NCI-H2029 (cell line): ENCODE measurements at regions not wholly inside any gene's neighbourhood (a gene's known extent, or its start where the extent isn't known, plus 50 kb on each side); places are given as distances from the start of the nearest gene placed in this dataset.
"Not testable (repeated sequence)": the region's sequence is repeated elsewhere in the genome, so short reads cannot be mapped to it uniquely, and the experiment has no call there.

ENCODE experiments used
- DNase-seq: peaks from one replicate; lab custom pipeline; 2025; lab: John Stamatoyannopoulos, UW

DNA sequence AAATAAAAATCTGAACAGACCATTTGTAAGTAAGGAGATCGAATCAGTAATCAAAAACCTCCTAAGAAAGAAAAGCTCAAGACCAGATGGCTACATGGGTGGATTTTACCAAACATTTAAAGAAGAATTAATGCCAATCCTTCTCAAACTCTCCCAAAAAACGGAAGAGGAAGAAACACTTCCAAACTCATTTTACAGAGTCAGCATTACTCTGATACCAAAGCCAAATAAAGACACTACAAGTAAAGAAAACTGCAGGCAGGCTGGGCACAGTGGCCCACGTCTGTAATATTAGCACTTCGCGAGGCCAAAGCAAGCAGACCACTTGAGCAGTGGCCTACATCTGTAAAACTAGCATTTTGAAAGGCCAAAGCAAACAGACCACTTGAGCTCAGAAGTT is 159.8 kb downstream of the DPY19L2 start:
- no peak for DNase-seq

DNA sequence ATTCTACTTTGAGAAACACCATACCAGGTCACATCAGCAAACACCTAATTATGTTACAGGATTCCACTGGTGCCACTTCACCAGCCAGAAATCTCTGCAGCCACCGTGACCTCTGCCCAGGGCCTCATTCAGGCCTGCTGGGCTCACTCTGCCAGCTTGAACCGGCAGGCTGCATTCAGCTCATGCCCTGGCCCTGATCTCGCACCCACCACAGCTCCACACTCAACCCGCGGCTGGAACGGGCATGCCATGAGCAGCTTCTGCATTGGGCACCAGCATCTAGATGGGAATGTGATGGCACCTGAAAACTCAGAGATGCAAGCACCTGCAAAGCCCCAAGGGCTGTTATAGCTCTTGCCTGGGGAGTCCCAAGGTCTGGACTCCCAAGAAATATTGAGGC is 168.7 kb downstream of the DPY19L2 start:
- no peak for DNase-seq

DNA sequence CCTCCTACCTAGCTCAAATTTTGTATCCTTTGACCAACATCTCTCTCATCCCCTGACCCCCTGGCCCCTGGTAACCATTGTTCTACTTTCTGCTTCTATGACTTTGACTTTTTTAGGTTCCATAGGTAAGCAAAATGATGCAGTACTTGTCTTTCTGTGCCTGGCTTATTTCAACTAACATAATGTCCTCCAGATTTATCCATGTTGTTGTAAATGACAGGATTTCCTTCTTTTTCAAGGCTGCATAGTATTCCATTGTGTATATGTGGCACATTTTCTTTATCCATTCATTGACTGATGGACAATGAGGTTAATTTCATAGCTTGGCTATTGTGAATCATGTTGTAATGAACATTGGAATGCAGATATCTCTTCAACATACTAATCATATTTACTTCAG is 170.1 kb downstream of the DPY19L2 start:
- DNase-seq: no peak

- no peak for DNase-seq
Observed at GRCh38 chr12:63496654-63497053, 171.6 kb downstream of the DPY19L2 start.

- no peak for DNase-seq
Observed at GRCh38 chr12:63495974-63496373, 172.3 kb downstream of the DPY19L2 start.

DNA sequence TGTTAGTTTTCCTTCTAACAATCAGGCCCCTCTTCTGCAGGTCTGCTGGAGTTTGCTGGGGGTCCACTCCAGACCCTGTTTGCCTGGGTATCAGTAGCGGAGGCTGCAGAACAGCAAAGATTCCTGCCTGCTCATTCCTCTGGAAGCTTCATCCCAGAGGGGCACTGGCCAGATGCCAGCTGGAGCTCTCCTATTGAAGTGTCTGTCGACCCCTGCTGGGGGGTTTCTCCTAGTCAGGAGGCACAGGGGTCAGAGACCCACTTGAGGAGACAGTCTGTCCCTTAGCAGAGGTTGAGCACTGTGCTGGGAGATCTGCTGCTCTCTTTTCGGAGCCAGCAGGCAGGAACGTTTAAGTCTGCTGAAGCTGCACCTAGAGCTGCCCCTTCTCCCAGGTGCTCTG is 174.9 kb downstream of the DPY19L2 start:
- DNase-seq: not testable (repeated sequence)

DNA sequence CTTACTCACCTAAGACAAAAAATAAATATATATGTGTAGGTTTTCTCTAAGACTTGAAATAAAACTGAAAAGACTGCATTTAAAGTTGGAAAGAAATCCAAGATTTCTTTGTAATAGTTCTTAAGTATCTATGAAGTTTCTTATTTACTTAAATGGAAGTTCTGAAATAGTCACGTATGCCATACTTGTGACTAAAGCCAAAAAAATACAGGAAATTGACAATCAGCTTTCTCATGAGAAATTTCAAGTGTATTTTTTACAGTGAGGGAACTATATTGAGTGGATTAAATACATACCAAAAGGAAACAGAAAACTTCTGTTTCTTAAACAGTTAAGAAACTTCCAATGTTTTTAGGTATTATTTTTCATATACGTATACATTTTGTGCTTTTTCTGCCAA is 188.1 kb downstream of the DPY19L2 start:
- DNase-seq: no peak

DNA sequence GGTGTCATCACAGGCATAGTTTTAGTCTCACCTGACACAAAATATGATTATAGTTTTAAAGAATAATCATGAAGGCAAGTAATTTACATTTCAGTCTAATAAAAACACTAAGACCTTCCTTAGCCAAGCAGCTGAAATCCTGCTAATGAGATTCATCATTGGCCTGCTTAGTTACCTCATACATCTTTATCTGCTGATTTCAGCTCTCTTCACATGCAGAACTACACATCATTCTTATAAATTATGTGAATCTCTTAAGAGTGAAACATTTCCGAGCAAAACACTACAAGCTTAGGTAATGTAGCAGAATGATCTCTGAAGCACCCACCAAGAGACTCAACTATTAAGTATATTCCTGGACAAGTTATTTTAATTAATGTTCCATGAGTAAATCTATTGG is 198.1 kb downstream of the DPY19L2 start:
- DNase-seq: no peak

DNA sequence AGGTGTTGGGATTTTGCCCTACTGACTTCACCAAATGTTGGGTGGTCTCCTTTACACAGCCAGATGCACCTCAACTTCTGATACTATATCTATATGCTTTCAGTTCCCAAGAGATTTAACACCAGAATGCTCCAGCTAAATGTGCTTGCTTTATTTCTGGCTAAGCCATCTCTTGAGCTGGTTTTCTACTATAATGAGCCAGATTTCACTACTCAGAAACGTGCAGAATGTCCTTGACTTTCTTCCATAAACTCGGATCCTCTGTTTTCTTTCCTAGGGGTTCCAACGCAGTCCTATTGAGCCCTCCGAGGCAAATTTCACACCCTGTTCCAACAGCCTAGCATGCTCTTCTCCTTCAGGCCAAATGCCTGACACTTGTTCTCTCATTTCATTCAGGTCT is 200.3 kb downstream of the DPY19L2 start:
- DNase-seq: no peak

- no peak for DNase-seq
Observed at GRCh38 chr12:63457857-63458256, 210.4 kb downstream of the DPY19L2 start.

DNA sequence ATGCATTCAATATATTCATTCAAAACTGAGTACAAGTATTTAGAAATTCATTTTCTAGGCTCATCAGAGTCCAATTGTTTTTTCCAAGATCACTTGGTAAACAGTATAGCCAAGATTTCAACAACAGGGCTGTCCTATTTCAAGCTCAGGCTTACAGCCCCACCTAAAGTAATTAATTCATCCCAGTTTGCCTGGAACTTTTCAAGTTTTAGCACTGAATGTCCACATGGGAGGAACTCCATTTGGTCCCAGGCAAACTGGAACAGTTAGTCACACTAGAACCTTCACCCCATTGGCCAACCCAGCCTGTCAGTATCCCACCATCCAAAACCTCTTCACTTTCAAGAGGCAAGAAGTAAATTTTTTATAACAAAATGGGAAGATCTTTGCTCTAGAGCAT is 210.9 kb downstream of the DPY19L2 start:
- DNase-seq: no peak

DNA sequence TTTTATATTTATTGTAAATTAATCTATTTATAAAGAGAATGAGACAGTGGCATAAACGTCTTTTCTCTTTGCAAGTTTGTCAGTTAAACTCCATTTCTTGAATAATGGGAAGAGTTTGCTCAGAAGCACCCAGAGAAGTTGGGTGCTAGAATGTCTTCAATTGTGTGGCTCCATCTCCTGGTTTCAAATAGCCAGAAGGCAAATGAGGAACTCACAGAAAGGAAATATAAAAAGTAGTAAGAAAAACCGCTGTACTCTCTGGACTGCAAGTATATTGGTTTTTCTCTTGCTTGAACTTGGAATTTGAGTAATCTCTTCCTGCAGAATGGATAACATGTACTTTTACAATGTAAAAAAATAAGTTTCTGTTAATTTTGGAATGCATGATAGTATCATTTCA is 217.5 kb downstream of the DPY19L2 start:
- DNase-seq: no peak

- no peak for DNase-seq
Observed at GRCh38 chr12:63450334-63450733, 218.0 kb downstream of the DPY19L2 start.

GRCh38 chr12:63445224-63445880 is 222.9 kb downstream of the DPY19L2 start:
- no peak for DNase-seq

GRCh38 chr12:63440048-63440447 is 228.2 kb downstream of the DPY19L2 start:
- no peak for DNase-seq

DNA sequence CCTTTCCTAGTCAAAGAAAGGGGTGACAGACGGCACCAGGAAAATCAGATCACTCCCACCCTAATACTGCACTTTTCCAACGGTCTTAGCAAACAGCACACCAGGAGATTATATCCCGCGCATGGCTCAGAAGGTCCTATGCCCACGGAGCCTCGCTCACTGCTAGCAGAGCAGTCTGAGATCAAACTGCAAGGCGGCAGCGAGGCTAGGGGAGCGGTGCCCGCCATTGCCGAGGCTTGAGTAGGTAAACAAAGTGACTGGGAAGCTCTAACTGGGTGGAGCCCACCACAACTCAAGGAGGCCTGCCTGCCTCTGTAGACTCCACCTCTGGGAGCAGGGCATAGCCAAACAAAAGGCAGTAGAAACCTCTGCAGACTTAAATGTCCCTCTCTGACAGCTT is 233.9 kb downstream of the DPY19L2 start:
- DNase-seq: not testable (repeated sequence)

DNA sequence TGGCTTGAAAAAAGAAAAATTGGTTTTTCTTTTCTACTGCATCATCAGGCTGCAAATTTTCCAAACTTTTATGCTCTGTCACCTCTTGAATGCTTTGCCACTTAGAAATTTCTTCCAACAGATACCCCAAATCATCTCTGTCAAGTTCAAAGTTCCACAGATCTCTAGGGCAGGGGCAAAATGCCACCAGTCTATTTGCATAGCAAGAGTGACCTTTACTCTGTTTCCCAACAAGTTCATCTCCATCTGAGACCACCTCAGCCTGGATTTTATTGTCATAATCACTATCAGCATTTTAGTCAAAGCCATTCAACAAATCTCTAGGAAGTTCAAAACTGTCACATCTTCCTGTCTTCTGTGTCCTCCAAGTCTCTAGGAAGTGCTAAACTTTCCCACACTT is 240.3 kb downstream of the DPY19L2 start:
- not testable (repeated sequence) for DNase-seq

DNA sequence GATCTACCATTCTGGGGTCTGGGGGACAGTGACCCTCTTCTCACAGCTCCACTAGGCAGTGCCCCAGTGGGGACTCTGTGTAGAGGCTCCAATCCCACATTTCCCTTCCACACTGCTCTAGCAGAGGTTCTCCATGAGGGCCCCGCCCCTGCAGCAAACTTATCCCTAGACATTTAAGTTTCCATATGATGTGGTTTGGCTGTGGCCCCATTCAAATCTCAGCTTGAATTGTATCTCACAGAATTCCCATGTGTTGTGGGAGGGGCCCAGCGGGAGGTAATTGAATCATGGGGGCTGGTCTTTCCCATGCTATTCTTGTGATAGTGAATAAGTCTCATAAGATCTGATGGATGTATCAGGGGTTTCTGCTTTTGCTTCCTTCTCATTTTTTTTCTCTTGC is 241.3 kb downstream of the DPY19L2 start:
- not testable (repeated sequence) for DNase-seq

GRCh38 chr12:63424671-63425070 is 243.6 kb downstream of the DPY19L2 start:
- no peak for DNase-seq

DNA sequence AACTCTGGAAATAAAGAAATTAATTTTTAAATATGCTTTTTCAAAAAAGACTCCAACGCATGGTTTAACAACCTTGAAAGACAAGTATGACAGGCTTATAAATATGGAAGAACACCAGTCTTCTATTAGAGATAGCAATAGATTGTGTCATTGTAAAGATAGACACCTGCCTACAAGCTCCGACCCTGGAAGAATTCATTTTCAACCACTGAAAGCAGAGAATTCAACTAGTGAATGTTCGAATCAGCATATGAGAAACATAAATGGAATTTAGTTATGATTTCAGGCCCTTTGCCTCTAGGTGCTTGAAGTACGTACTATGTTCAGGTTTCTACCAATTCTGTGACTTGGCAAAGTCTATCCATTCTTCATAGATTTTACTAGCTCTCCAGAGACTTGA is 244.5 kb downstream of the DPY19L2 start:
- DNase-seq: no peak

GRCh38 chr12:63420206-63420644 is 248.1 kb downstream of the DPY19L2 start:
- DNase-seq: peak; percentile 82

- DNase-seq: no peak
Observed at GRCh38 chr12:63419154-63419553, 249.1 kb downstream of the DPY19L2 start.

GRCh38 chr12:63416788-63417187 is 251.5 kb downstream of the DPY19L2 start:
- no peak for DNase-seq

DNA sequence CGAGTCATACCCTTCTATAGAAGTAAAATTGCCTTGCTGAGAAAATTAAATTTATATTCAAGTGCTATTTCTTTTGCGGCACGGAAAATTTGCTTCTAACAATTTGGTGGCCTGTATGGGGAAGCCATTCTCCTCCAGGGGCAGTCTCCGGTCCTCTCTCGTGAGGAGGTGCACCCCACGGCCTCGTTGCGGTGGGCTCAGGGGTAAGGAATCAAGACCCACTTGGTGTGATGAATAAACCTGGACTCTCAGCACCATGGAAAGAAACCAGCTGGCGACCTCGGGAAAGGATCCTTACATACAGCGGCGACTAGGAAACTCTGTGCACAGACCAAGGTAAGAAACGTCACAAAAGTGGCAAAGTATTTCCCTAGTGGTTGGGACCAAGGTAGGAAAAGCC is 252.9 kb downstream of the DPY19L2 start:
- no peak for DNase-seq

DNA sequence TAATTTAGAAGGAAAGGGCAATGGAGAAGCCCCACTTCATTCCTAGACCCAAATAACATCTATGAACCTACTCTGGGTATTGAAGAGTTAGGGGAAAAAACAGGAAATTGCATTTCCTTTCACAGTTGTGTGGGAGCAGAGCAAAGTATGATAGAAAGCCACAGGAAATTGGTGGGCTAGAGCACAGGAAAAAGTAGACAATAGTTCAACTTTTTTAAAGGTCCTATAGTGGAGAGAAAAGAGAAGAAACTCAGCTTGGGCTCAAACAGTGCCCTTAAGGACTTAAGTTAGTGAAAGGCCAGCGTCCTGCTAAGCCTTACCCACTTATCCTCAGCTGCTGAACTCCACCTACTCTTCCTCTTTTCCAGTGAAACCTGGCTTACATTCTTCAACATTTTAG is 258.1 kb downstream of the DPY19L2 start:
- no peak for DNase-seq
